Retinal pigment epithelial cell (primary cell): ENCODE measurements at regions not wholly inside any gene's neighbourhood (a gene's known extent, or its start where the extent isn't known, plus 50 kb on each side); places are given as distances from the start of the nearest gene placed in this dataset.
"Not testable (repeated sequence)": the region's sequence is repeated elsewhere in the genome, so short reads cannot be mapped to it uniquely, and the experiment has no call there.

Experiments used
- DNase-seq: peaks from one replicate; pipeline ENCODE4 v3.0.0-alpha.2; 2010; ENCODE audit warnings: low read depth
- H3K4me3 ChIP-seq: 2 replicates; pipeline ENCODE4 v1.5.1; 2011; ENCODE audit warnings: mild to moderate bottlenecking, low read length, control low read depth, moderate library complexity
- CTCF ChIP-seq: conservative IDR thresholded peaks from 2 replicates; pipeline ENCODE4 v1.5.1; 2011; ENCODE audit warnings: low read depth, low read length, control low read depth, inconsistent platforms

- no peak for DNase-seq
- no peak for TF ChIP-seq CTCF
- H3K4me3 ChIP-seq = no peak overlapping the region
Observed at GRCh38 chr13:111587249-111587648, 266.8 kb downstream of the TEX29 start.

- no peak for DNase-seq
- no peak for TF ChIP-seq CTCF
- H3K4me3 ChIP-seq = no peak overlapping the region
Observed at GRCh38 chr13:111589321-111589720, 268.9 kb downstream of the TEX29 start.

- H3K4me3 ChIP-seq = no peak overlapping the region
- TF ChIP-seq CTCF = no peak
- no peak for DNase-seq
Observed at GRCh38 chr13:111589992-111590391, 269.6 kb downstream of the TEX29 start.

GRCh38 chr13:111590796-111591195 is 270.4 kb downstream of the TEX29 start:
- no peak overlapping the region for H3K4me3 ChIP-seq
- no peak for TF ChIP-seq CTCF
- DNase-seq = no peak

- H3K4me3 ChIP-seq, DNase-seq: not testable (repeated sequence)
Observed at GRCh38 chr13:111593490-111593889, 273.0 kb downstream of the TEX29 start.

- no peak for DNase-seq
- H3K4me3 ChIP-seq = no peak overlapping the region
- no peak for TF ChIP-seq CTCF
Observed at GRCh38 chr13:111594606-111595005, 274.2 kb downstream of the TEX29 start.

GRCh38 chr13:111595276-111595675 is 274.8 kb downstream of the TEX29 start:
- no peak overlapping the region for H3K4me3 ChIP-seq
- no peak for DNase-seq
- TF ChIP-seq CTCF = no peak

- no peak for TF ChIP-seq CTCF
- H3K4me3 ChIP-seq = no peak overlapping the region
Observed at GRCh38 chr13:111595791-111596190, 275.3 kb downstream of the TEX29 start.

More at GRCh38 chr13:111595791-111596190, 275.3 kb downstream of the TEX29 start:
- no peak for DNase-seq
